Body of pancreas (tissue), 4 donors: ENCODE measurements at regions not wholly inside any gene's neighbourhood (a gene's known extent, or its start where the extent isn't known, plus 50 kb on each side); places are given as distances from the start of the nearest gene placed in this dataset.

Experiments used
- CTCF ChIP-seq, 7 experiments: fragments of 450-650 bp in 4 of 7; fragments of 200-600 bp in 3 of 7; sonication (generic) in 3 of 7; IDR thresholded peaks; one replicate each; pipeline ENCODE4 v1.5.1; 2016 to 2019; ENCODE audit warnings: antibody characterized with exemption in 7 of 7
- POLR2A ChIP-seq, 3 donors: fragments of 450-650 bp; IDR thresholded peaks; one replicate each; pipeline ENCODE4 v1.6.1; 2016; ENCODE audit warnings: antibody characterized with exemption in 3 of 3, mild to moderate bottlenecking in 2 of 3

- no peak for TF ChIP-seq POLR2A (IDR thresholded peaks at IDR 0.05)
- no peak for TF ChIP-seq CTCF (IDR thresholded peaks at IDR 0.05)
Observed at GRCh38 chr16:87002717-87003413, 314.3 kb downstream of the C16orf95 start.
